GM21381 (cell line): ENCODE measurements at regions not wholly inside any gene's neighbourhood (a gene's known extent, or its start where the extent isn't known, plus 50 kb on each side); places are given as distances from the start of the nearest gene placed in this dataset.

ENCODE experiments used
- ATAC-seq: cut with Tn5 transposase; IDR thresholded peaks from one replicate; pipeline ENCODE4 v1.9.1; 2021; ENCODE audit warnings: mild to moderate bottlenecking, moderate library complexity; ENCODE audit not compliant: unreplicated experiment

GRCh38 chr11:128302425-128303186, 284.8 kb downstream of the ETS1 start:
- peak; percentile 87 for ATAC-seq

DNA sequence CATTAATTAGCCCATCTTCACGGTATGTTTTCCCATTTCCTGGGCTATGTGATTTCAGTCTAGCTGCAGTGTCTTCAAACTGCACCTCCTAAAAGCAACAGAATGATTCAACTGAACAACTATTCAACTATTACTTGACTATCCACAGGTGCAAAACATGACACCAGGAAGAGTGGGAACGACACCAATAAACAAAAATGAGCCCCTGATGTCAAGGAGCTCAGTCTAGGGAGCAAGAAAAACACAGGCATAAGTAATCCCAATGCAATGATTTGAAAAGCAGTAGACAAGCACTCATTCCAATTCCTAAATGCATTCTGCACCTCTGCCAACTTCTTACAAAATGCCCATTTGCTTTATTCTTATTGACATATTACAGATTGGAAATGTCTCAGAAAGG, 285.6 kb downstream of the ETS1 start:
- ATAC-seq, result no peak

DNA sequence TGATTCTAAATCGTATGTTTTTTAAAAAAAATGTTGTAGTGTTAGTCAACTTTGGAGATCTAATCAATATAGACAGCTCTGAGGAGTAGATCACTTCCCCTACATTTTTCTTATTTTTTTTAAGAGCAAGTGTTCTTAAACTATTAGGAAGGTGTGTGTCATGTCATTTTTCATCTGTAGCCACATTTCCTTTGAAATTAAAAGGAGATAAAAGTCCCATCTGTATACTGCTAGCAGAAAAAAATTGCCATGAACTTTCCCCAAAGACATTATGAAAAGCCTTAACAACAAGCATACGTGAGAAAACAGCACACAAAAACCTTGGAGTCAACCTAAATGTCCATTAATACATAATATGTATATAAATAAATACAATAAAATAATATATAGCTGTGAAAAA, 286.6 kb downstream of the ETS1 start:
- no peak for ATAC-seq

DNA sequence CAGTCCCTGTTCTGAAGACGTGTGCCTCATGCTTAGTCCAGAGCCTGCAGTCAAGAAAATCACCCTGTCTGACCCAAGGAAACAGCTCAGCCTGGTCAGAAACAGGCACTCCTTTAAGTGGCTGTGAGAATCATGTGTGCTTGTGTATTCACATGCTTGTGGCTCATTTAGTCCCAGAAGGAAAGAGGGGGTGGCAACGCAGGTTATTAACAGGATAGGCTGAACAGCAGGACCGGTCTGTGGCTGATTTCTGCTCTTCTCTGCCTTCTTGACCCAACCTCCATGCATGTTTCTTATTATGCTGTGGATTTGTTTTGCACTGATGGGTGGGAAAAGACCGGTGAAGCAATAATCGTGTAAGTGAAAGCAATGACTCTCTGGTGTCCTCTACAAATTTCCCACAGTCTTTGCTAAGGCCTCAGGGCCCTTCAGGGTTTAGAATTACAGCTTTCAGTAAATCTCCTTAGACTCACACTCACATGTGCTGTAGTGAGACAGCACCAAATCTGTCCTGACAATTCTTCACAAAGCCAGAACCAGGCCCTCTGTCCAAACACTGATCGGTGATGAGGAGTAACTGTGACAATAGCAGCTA, 288.1 kb downstream of the ETS1 start:
- ATAC-seq, result no peak

GRCh38 chr11:128298271-128298670, 289.1 kb downstream of the ETS1 start:
- ATAC-seq, result no peak

DNA sequence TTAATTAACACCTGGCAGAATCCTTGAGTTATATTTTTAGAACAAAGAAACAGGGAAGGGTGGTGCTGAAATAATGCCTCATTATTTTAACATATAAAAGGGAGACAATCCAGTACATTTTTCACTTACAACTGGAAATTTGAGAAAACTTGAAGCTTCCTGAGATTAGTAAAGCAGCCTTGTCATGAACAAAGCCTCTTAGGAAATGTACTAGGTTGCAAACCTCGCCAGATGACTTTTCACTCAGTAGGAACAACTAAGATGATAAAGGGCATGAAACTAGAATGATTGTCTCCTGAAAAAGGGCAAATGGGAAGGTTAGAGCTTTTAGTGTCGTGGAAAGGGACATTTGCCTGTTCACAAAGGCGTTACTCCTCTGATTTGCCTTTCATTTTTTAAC, 289.6 kb downstream of the ETS1 start:
- no peak for ATAC-seq

GRCh38 chr11:128297091-128297651, 290.2 kb downstream of the ETS1 start:
- ATAC-seq, result no peak

DNA sequence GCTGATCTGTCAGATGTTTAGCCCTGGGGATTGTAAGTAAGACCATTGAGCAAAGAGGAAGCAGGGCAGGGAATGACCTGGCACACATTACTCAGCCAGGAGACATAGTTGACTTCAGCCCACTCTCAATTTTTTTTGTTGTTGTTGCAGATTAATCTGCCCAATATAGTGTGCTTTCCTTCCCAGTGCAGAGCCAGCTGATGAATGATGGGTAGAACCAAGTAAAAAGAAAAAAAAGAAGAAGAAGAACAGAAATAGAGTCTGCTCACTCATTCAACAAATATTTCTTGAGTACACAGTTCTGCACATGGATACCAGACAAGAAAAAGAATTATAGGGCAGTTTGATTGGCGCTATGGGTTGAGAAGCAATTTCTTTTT, 292.7 kb downstream of the ETS1 start:
- no peak for ATAC-seq

DNA sequence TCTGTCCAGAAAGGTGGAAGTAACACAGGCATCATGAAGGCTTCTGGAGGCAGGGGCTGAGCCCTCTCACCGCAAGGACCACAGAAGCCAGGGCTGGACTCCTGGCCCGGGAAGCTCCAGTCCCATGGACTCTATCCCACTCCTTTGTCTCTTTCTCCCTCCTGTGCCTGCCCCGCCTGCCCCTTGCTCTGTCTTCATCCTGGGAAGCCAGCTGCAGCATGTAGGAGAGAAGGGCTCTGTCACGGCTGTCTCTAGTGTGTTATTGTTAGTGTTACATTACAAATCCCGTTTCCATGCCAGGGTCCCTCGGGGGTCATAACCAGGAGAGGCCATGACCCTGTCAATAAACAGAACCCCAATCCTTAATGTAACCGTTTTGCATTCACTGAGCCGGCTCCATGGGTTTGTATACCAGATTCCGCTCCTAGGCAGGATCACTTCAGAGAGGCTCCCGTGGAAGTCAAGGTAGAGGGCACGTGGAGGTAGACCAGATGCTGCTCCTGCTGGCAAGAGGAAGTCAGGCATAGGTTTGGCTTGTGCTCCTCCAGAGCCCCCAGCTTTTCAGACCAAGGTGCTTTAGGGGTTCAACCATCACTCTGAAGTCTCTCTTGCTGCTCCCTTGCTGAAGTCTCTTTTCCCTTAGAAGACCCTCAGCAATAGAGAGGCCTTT, 293.2 kb downstream of the ETS1 start:
- no peak for ATAC-seq

- no peak for ATAC-seq
These were observed 295.5 kb downstream of the ETS1 start for GRCh38 chr11:128291835-128292234.

GRCh38 chr11:128291007-128291406, 296.4 kb downstream of the ETS1 start:
- ATAC-seq, result no peak

- peak; percentile 78 for ATAC-seq
These were observed 297.1 kb downstream of the ETS1 start for GRCh38 chr11:128290106-128290840.

DNA sequence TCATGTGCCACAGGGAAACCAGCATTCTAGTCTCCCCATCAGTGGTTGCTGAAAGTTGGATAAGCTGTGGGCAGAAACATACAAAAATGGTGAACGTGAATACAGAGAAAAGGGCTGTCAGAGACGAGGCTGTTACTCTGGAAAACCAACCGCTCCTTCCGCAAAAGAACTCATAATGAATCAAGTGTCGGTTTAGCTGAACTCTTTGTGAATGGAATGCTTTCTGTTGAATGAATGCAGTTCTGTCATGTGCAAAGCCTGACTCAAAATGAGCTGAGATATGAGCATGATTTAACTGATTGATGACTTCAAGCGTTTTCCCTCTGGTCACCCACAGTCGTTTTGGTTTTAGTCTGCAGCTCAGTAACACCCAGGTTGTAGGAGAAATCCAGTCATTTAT, 298.3 kb downstream of the ETS1 start:
- no peak for ATAC-seq

DNA sequence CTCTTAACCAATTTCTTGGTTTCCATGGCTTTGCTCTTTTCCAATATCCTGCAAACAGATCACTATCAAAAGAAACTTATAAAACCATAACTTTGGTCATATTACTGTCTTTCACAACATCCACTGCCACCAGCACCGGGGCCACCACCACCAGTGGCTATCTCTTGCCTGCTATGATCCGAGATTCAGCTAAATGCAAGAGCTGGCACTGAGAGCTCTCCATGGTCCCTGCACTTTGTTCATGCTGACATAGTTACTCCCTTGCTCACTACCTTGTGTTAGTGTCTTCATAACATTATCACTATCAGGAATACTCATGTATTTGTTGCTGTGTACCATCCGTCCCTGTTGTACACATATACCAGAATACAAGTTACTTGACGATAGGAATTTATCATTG, 299.0 kb downstream of the ETS1 start:
- no peak for ATAC-seq

- ATAC-seq, result no peak
These were observed 302.0 kb downstream of the ETS1 start for GRCh38 chr11:128285321-128285720.

DNA sequence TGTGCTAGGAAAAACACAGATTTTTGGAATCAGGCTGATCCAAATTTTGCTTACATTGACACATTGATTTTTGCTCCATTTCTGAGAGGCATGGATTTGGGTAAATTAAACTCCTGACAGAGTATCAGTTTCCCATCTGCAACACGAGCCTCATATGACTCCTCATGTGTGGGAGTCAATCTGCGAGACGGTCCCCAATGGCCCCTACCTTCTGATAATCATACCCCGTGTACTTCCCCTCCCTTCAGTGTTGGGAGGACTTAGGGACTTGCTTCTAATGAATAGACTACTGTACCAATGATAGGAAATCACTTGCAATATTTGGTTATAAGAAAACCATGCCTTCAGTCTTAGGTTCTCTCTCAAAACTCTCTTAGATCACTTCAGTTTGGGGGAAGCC, 302.7 kb downstream of the ETS1 start:
- ATAC-seq, result no peak

GRCh38 chr11:128283451-128283850, 303.9 kb downstream of the ETS1 start:
- ATAC-seq, result no peak

- no peak for ATAC-seq
These were observed 305.3 kb downstream of the ETS1 start for GRCh38 chr11:128282053-128282452.

DNA sequence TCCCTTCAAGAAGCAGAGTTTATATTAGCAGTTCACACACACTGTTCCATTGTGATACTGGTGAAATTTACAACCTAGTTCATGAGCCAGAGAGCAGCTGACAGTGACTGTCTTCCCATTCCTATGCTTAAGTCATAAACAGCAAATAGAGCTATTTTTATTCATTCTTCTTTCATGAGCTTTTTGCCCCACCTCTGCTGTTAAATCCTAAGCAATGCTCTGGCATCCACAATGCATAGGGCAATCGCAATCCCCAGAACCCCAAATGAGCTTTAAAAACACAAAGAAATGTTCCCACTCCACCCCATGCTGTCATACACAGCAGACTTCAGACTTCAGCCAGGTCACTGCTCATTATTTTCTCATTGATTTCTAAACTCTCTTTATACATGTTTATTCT, 307.5 kb downstream of the ETS1 start:
- no peak for ATAC-seq

DNA sequence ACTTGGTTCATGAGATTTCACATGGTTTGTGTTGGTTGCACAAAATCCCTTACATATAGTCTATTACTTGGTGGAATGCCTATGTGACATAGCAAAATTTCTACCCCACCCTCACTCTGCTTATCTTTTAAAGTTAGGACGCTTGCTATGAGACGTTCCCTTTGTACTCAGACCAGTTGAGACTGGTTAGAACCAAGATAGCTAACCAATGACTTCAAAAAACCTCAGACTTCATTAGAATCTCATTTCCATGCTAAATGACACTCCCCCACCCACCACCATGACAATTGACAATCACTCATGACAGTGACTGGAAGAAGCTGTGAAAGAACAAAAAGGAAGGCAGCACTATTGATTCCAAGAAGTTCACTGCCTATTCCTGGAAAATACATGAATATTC, 313.6 kb downstream of the ETS1 start:
- ATAC-seq, result no peak

DNA sequence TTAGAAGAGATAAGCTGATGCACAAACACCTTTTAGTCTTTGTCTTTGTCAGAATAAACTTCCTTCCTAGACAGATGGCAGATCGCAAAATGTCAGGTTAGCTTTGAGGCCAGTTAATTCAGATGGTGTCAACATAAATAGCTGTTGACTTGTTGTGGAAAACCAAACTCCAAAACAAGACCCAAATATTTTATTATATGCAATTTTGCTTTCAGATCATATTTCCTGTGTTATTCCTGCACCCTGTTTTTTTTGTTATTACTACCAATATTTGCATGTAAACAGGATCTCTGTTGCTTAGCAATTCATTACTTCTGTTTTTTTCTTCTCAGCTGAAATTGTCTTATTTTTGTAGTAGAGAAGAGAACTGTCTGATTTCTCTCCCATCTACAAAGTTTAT, 316.0 kb downstream of the ETS1 start:
- no peak for ATAC-seq
